Keratinocyte (primary cell): ENCODE measurements at regions not wholly inside any gene's neighbourhood (a gene's known extent, or its start where the extent isn't known, plus 50 kb on each side); places are given as distances from the start of the nearest gene placed in this dataset.

Source experiments
- DNase-seq: peaks from one replicate; pipeline ENCODE4 v3.0.0-alpha.2; 2011; ENCODE audit warnings: low read depth, missing footprints, low spot score
- FAIRE-seq: peaks from 2 replicates; lab custom pipeline; 2011; peaks lifted over from hg19 to GRCh38; lab: Jason Lieb, UNC
- H2AFZ ChIP-seq: 2 replicates; pipeline ENCODE4 v1.6.0; 2012; ENCODE audit warnings: low read length, control low read depth, inconsistent platforms; ENCODE audit not compliant: control insufficient read depth
- H3K27ac ChIP-seq: 2 replicates; pipeline ENCODE4 v1.5.1; 2011; ENCODE audit warnings: low read length; ENCODE audit not compliant: control insufficient read depth, insufficient read depth
- H3K27me3 ChIP-seq: 3 replicates; pipeline ENCODE4 v1.6.0; 2011; ENCODE audit warnings: low read length; ENCODE audit not compliant: control insufficient read depth, insufficient read depth; ENCODE audit errors: extremely low read depth
- H3K36me3 ChIP-seq, 2 experiments: 2 replicates in 1 of 2; 3 replicates in 1 of 2; pipeline ENCODE4 v1.5.1; 2011; ENCODE audit warnings: low read length in 2 of 2, mild to moderate bottlenecking in 1 of 2; ENCODE audit not compliant: control insufficient read depth in 2 of 2, insufficient read depth in 2 of 2; ENCODE audit errors: extremely low read depth in 1 of 2
- H3K4me1 ChIP-seq: 3 replicates; pipeline ENCODE4 v1.5.1; 2011; ENCODE audit warnings: low read length; ENCODE audit not compliant: control insufficient read depth, insufficient read depth; ENCODE audit errors: extremely low read depth
- H3K4me2 ChIP-seq: 3 replicates; pipeline ENCODE4 v1.6.0; 2011; ENCODE audit warnings: low read depth, low read length; ENCODE audit not compliant: control insufficient read depth, insufficient read depth; ENCODE audit errors: extremely low read depth
- H3K4me3 ChIP-seq, 3 experiments: fragments of 200-600 bp in 1 of 3; sonication (generic) in 1 of 3; 2 replicates in 2 of 3; 3 replicates in 1 of 3; pipeline ENCODE4 v1.5.1; 2011 to 2016; ENCODE audit warnings: low read length in 3 of 3, mild to moderate bottlenecking in 3 of 3, control low read depth in 2 of 3, inconsistent platforms in 1 of 3, low read depth in 1 of 3, mixed read lengths in 1 of 3, mixed run types in 1 of 3, moderate library complexity in 1 of 3; ENCODE audit not compliant: control insufficient read depth in 2 of 3, insufficient read depth in 2 of 3; ENCODE audit errors: extremely low read depth in 1 of 3
- H3K79me2 ChIP-seq: 2 replicates; pipeline ENCODE4 v1.6.0; 2012; ENCODE audit warnings: low read length; ENCODE audit not compliant: control insufficient read depth, insufficient read depth
- H3K9ac ChIP-seq: 3 replicates; pipeline ENCODE4 v1.6.0; 2011; ENCODE audit warnings: low read length; ENCODE audit not compliant: control insufficient read depth, insufficient read depth; ENCODE audit errors: extremely low read depth
- H3K9me1 ChIP-seq: 3 replicates; pipeline ENCODE4 v1.6.0; 2011; ENCODE audit warnings: low read length; ENCODE audit not compliant: control insufficient read depth, insufficient read depth; ENCODE audit errors: extremely low read depth
- H3K9me3 ChIP-seq: 2 replicates; pipeline ENCODE4 v1.5.1; 2012; ENCODE audit warnings: low read depth, low read length; ENCODE audit not compliant: control insufficient read depth
- H4K20me1 ChIP-seq: 3 replicates; pipeline ENCODE4 v1.6.0; 2011; ENCODE audit warnings: low read length; ENCODE audit not compliant: control insufficient read depth, insufficient read depth; ENCODE audit errors: extremely low read depth
- EZH2 ChIP-seq: IDR thresholded peaks from one replicate; pipeline ENCODE4 v1.6.1; 2012; ENCODE audit warnings: inconsistent platforms, mild to moderate bottlenecking, low read length, moderate library complexity
- dilution Hi-C: fragments of 300-500 bp; cut with MboI; formaldehyde crosslinking; loops from one replicate; pipeline ENCODE4 v1.7.0; 2020; ENCODE audit warnings: low sequenced_read_pairs; ENCODE audit not compliant: extremely low pct_ligation_motif_present
- TF ChIP-seq, protein P1 (sequence below), 3 experiments: IDR thresholded peaks in 1 of 3; conservative IDR thresholded peaks in 1 of 3; optimal IDR thresholded peaks in 1 of 3; 2 replicates in 2 of 3; 3 replicates in 1 of 3; pipeline versions ENCODE3 to v1.5.1; 2011; ENCODE audit warnings: low read length in 3 of 3, mild to moderate bottlenecking in 3 of 3, moderate library complexity in 2 of 3, control low read depth in 1 of 3, inconsistent platforms in 1 of 3; ENCODE audit not compliant: insufficient read depth in 2 of 3; ENCODE audit errors: extremely low read depth in 1 of 3

- FAIRE-seq, result no peak
- dilution Hi-C loops, result no loop called here
- no peaks in the 10 kb centered on the region for H3K4me1 ChIP-seq
- no peaks in the 10 kb centered on the region for H3K9me1 ChIP-seq
- no peak overlapping the region for H2AFZ ChIP-seq
- no peaks in the 10 kb centered on the region for H4K20me1 ChIP-seq
- H3K36me3 ChIP-seq, result no peaks in the 10 kb centered on the region
- no peak for DNase-seq
- H3K9me3 ChIP-seq, result no peaks in the 10 kb centered on the region
- H3K9ac ChIP-seq, result no peak overlapping the region
- H3K27ac ChIP-seq, result no peak overlapping the region
- no peaks in the 10 kb centered on the region for H3K27me3 ChIP-seq
- H3K79me2 ChIP-seq, result no peaks in the 10 kb centered on the region
- H3K4me2 ChIP-seq, result no peak overlapping the region
- TF ChIP-seq, protein P1, sequence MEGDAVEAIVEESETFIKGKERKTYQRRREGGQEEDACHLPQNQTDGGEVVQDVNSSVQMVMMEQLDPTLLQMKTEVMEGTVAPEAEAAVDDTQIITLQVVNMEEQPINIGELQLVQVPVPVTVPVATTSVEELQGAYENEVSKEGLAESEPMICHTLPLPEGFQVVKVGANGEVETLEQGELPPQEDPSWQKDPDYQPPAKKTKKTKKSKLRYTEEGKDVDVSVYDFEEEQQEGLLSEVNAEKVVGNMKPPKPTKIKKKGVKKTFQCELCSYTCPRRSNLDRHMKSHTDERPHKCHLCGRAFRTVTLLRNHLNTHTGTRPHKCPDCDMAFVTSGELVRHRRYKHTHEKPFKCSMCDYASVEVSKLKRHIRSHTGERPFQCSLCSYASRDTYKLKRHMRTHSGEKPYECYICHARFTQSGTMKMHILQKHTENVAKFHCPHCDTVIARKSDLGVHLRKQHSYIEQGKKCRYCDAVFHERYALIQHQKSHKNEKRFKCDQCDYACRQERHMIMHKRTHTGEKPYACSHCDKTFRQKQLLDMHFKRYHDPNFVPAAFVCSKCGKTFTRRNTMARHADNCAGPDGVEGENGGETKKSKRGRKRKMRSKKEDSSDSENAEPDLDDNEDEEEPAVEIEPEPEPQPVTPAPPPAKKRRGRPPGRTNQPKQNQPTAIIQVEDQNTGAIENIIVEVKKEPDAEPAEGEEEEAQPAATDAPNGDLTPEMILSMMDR (optimal IDR thresholded peaks at IDR 0.05 in 1 of 3, IDR thresholded peaks at IDR 0.05 in 1 of 3, conservative IDR thresholded peaks at IDR 0.05 in 1 of 3; ENCODE audit: extremely low read depth in 1 of 3, insufficient read depth in 2 of 3, low read length in 3 of 3), result no peak
- no peak for TF ChIP-seq EZH2
- no peak overlapping the region for H3K4me3 ChIP-seq
These were observed 379.0 kb upstream of the SLC30A5 start for GRCh38 chr5:68714810-68715209.

DNA sequence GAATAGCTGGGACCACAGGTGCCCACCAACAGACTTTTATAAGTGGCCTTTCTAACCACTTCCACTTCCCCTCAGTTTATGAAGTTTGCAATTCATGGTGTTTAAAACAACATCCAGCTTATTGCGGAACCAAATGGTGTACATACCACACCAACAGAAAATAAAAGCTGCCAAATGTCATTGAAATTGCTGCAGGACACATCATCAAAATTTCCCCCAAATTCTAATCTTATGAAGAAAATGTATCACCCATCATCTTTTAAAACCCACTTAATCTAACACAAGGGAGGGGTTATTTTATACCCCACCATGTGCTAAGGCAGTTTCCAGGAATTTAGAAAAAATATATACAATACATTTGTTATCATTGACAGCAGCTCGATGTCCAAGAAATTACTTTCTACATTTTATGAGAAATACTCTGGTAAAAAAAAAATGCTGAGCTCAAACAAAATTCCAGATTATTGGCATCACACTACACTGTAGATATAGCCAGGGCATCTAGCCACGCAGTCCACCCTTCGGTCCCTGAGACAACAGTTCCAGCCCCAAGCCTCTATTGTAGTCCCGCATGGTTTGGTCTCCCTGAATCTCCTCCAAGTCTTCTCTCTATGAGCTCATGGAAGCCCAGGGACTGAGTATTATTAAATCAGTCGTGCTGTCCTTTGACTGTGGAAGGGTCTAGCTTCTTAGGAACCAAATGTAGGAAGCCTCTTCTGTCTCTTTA is 372.8 kb upstream of the SLC30A5 start:
- H3K27ac ChIP-seq, result no peak overlapping the region
- H3K27me3 ChIP-seq, result no peaks in the 10 kb centered on the region
- H2AFZ ChIP-seq, result no peak overlapping the region
- no peak for DNase-seq
- dilution Hi-C loops, result no loop called here
- no peak overlapping the region for H3K9ac ChIP-seq
- no peaks in the 10 kb centered on the region for H4K20me1 ChIP-seq
- no peaks in the 10 kb centered on the region for H3K36me3 ChIP-seq
- no peak for FAIRE-seq
- H3K4me3 ChIP-seq, result no peak overlapping the region
- TF ChIP-seq, protein P1 (optimal IDR thresholded peaks at IDR 0.05 in 1 of 3, IDR thresholded peaks at IDR 0.05 in 1 of 3, conservative IDR thresholded peaks at IDR 0.05 in 1 of 3; ENCODE audit: extremely low read depth in 1 of 3, insufficient read depth in 2 of 3, low read length in 3 of 3), result no peak
- TF ChIP-seq EZH2, result no peak
- H3K9me3 ChIP-seq, result no peaks in the 10 kb centered on the region
- H3K79me2 ChIP-seq, result no peaks in the 10 kb centered on the region
- H3K4me2 ChIP-seq, result no peak overlapping the region
- no peaks in the 10 kb centered on the region for H3K9me1 ChIP-seq
- H3K4me1 ChIP-seq, result no peaks in the 10 kb centered on the region
